ENCODE measurements at regions not wholly inside any gene's neighbourhood (a gene's known extent, or its start where the extent isn't known, plus 50 kb on each side); places are given as distances from the start of the nearest gene placed in this dataset.
A peak's percentile ranks its signal among the peaks of the same experiment; 100 is the strongest.

GRCh38 chr12:131568336-131568735, 142.6 kb upstream of the SFSWAP start:
- no peak for DNase-seq (ENCODE audit: low read depth, low spot score)

DNA sequence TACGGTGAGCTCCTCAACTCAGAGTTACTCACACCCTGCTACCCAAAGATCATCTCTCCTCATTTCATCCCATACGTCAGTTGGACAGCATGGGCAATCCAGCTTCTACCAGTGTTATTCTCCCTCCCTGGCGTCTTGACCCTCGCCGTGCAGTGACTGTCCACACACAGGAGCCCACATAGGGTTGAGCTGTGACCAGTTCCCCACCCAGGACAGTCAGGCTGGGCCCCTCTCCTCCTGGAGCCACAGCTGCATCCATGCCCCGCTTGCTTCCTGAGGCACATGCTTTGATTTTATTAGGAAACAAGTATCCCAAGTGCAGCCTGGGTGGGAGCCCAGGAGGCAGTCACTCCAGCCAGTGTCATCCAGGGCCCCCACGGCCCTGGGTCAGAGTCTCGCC, 140.3 kb upstream of the SFSWAP start:
- no peak for DNase-seq (ENCODE audit: low read depth, low spot score)

GRCh38 chr12:131571827-131572226, 139.1 kb upstream of the SFSWAP start:
- no peak for DNase-seq (ENCODE audit: low read depth, low spot score)

GRCh38 chr12:131572626-131573025, 138.3 kb upstream of the SFSWAP start:
- DNase-seq (ENCODE audit: low read depth, low spot score) = no peak

- DNase-seq (ENCODE audit: low read depth, low spot score) = no peak
Observed at GRCh38 chr12:131573631-131574394, 137.1 kb upstream of the SFSWAP start.

DNA sequence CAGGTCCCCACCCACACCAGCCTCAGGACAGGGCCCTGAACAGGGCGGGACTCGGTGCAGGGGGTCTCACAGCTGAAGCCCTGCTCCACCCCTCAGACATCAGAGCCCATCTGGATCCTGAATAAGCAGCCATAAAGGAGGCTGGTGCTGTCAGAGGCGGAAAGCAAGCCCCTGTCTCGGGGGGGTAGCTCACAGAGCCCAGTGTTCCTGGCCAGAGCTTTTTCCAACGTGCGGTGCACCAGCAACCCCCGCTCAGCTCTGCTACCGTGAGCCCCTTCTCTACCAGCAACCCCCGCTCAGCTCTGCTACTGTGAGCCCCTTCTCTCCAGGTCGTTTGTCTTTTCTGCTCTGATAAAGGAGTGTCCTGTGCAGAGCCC, 136.5 kb upstream of the SFSWAP start:
- no peak for DNase-seq (ENCODE audit: low read depth, low spot score)

GRCh38 chr12:131575371-131575770, 135.5 kb upstream of the SFSWAP start:
- no peak for DNase-seq (ENCODE audit: low read depth, low spot score)

DNA sequence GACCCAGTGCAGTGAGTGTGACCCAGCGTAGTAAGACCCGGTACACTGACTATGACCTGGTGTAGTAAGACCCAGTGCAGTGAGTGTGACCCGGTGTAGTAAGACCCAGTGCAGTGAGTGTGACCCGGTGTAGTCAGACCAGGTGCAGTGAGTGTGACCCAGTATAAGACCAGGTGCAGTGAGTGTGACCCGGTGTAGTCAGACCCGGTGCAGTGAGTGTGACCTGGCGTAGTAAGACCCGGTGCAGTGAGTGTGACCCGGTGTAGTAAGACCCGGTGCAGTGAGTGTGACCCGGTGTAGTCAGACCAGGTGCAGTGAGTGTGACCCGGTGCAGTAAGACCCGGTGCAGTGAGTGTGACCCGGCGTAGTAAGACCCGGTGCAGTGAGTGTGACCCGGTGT, 134.2 kb upstream of the SFSWAP start:
- DNase-seq (ENCODE audit: low read depth, low spot score) = peak; percentile 17

GRCh38 chr12:131577766-131578165, 133.1 kb upstream of the SFSWAP start:
- DNase-seq (ENCODE audit: low read depth, low spot score) = no peak

DNA sequence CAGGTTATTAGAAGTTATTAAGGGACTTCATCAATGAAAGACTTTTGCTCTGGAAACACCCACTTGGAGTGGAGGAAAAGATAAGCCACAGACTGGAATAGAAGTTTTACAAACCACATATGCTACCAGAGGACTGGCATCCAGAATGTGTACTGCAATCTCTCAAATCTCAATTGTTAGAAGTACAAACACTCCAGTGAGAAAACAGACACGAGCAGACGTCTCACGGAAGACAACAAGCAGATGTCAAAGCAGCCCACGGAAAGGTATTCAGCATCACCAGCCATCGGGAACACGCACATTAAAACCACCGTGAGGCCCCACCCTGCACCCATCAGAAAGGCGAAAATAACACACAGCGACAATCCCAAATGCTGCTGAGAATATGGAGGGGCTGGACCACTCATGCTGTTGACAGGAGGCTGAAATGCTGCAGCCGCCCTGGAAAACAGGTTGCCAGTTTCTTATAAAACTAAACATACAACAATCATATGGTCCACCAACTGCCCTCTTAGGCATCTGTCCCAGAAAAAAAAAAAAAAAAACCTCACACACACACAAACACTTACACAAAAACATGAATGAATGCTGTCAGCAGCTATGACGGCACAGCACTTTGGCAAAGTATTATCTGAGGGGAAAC, 131.9 kb upstream of the SFSWAP start:
- no peak for DNase-seq (ENCODE audit: low read depth, low spot score)

GRCh38 chr12:131583090-131583712, 127.7 kb upstream of the SFSWAP start:
- no peak for DNase-seq (ENCODE audit: low read depth, low spot score)

GRCh38 chr12:131586269-131586668, 124.6 kb upstream of the SFSWAP start:
- no peak for DNase-seq (ENCODE audit: low read depth, low spot score)

GRCh38 chr12:131586761-131587160, 124.1 kb upstream of the SFSWAP start:
- DNase-seq (ENCODE audit: low read depth, low spot score) = no peak

DNA sequence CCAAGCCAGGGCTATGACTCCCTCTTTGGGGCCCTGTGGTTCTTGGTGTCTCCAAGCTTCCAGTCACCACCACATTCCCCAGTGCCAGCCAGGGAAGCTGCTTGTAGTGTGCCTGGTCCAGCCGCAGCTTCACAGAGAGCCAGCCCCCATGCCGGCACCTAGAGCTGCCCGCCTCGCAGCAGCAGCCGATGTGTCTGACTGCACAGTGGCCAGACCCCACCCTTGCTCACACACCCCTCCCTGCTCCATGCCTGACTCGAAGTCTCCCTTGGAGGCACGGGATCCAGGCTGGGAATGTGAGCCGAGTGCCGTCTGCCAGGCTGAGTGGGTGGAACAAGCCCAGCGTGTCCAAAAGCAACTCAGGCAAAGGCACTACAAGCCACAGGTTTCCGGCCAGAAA, 123.3 kb upstream of the SFSWAP start:
- DNase-seq (ENCODE audit: low read depth, low spot score) = no peak

DNA sequence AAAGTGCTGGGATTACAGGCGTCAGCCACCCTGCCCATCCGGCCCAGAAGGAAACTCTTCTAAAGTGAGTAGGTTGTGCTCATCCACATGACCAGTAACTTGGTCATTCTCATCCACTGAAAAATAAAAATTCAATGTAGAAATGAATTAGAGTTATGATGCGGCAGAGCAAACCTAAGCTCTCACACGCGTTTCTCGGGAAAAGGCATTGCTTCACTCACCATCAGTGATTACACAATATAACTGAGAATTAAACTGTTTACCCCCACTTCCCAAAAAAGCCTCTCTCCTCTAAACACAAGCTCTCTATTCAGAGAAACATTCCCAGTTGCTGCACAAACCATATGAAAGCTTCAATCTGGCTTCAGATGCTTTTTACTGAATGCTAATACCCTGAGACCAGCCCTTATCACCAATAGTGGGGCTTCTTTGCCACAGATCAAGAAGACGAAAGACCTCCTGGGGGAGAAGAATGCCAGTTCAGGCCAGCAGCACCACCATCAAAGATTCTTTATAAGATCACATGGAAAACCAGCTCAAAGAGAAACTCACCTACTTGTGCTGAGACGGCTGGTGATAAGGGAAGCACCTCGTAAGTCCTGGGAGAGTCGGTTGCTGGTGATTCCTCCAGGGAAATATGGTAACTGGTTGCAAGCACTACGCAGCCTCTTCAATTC, 121.5 kb upstream of the SFSWAP start:
- no peak for DNase-seq (ENCODE audit: low read depth, low spot score)

DNA sequence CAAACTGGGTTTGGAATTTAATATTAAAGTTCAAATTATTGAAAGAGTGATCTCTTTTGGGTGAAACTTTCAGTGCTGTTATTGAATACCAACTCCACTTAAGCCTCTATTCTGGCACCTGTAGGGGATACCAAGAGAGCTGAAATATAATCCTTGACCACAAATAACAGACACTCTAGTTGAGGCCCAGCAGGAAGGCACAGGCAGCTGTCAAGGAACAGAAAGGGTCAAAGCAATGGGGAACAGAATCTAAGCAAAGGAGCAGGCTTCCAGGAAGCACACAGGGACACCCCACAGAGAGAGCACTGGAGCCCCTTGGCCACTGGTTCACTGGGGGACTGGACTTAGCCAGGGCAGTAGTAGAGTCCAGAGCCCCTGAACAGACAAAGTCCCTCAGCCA, 120.9 kb upstream of the SFSWAP start:
- DNase-seq (ENCODE audit: low read depth, low spot score) = no peak

GRCh38 chr12:131591136-131591535, 119.8 kb upstream of the SFSWAP start:
- DNase-seq (ENCODE audit: low read depth, low spot score) = no peak

- no peak for DNase-seq (ENCODE audit: low read depth, low spot score)
Observed at GRCh38 chr12:131591714-131592709, 118.9 kb upstream of the SFSWAP start.

DNA sequence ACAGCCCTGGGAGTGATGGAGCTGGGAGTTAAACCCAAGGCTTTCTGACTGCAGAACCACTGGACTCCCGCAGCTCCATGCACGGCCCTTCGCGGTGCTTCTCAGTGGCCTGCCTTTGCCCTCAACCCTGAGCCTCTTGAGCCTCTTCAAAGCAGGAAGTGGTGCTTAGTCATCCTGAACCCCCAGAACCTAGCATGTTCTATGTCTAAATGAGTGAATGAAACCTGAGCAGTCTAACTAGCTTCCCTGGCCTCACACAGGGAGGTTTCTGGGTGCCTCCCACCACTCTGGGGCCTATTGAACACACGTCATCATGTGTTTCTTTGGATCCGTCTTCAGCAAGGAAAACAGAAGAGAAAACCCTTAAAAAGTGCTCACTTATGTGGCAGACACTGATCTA, 117.9 kb upstream of the SFSWAP start:
- no peak for DNase-seq (ENCODE audit: low read depth, low spot score)

- no peak for DNase-seq (ENCODE audit: low read depth, low spot score)
Observed at GRCh38 chr12:131593406-131593805, 117.5 kb upstream of the SFSWAP start.

- DNase-seq (ENCODE audit: low read depth, low spot score) = no peak
Observed at GRCh38 chr12:131596115-131596514, 114.8 kb upstream of the SFSWAP start.

Data from activated CD4-positive, CD25-positive, alpha-beta regulatory T cell treated with anti-CD3 and anti-CD28 coated beads, Interleukin-2, amount 50 U/mL, for 16 hours (primary cell).